Heart right ventricle (tissue), 16 donors: ENCODE measurements at regions not wholly inside any gene's neighbourhood (a gene's known extent, or its start where the extent isn't known, plus 50 kb on each side); places are given as distances from the start of the nearest gene placed in this dataset.

Experiments used
- ATAC-seq, 8 donors: fragments of 200-7000 bp; cut with Tn5 transposase; one replicate each; pipeline ENCODE4 v1.9.1; 2020; ENCODE audit warnings: mild to moderate bottlenecking in 8 of 8, moderate library complexity in 8 of 8, moderate number of reproducible peaks in 1 of 8
- DNase-seq, 2 donors: peaks; one replicate each; pipeline ENCODE4 v3.0.0-alpha.2; 2020
- H3K27ac ChIP-seq, 10 donors: fragments of 200-600 bp; sonication (generic) in 2 of 10; one replicate each; pipeline versions ENCODE4 v1.5.0 to v1.8.0; 2020 to 2022; ENCODE audit warnings: mild to moderate bottlenecking in 3 of 10
- H3K27me3 ChIP-seq, 7 donors: fragments of 200-600 bp; one replicate each; pipeline ENCODE4 v1.8.0; 2021 to 2022; ENCODE audit warnings: mild to moderate bottlenecking in 2 of 7
- H3K36me3 ChIP-seq, 9 donors: fragments of 200-600 bp; sonication (generic) in 1 of 9; one replicate each; pipeline versions ENCODE4 v1.5.0 to v1.8.0; 2020 to 2022; ENCODE audit warnings: mild to moderate bottlenecking in 2 of 9
- H3K4me1 ChIP-seq, 9 donors: fragments of 200-600 bp; sonication (generic) in 1 of 9; one replicate each; pipeline versions ENCODE4 v1.5.0 to v1.8.0; 2020 to 2022; ENCODE audit warnings: mild to moderate bottlenecking in 4 of 9
- H3K4me3 ChIP-seq, 10 donors: fragments of 200-600 bp; sonication (generic) in 2 of 10; one replicate each; pipeline versions ENCODE4 v1.5.0 to v1.8.0; 2020 to 2022; ENCODE audit warnings: mild to moderate bottlenecking in 7 of 10, moderate library complexity in 2 of 10
- H3K9me3 ChIP-seq, 11 donors: fragments of 200-600 bp in 10 of 11; sonication (generic) in 2 of 11; one replicate each; pipeline versions ENCODE4 v1.5.0 to v1.8.0; 2013 to 2022; ENCODE audit warnings: mild to moderate bottlenecking in 2 of 11, control low read depth in 1 of 11, moderate library complexity in 1 of 11
- WGBS, 2 donors: extraction: QIAGEN DNeasy Blood & Tissue Kit; methylation state at CpG; one replicate each; pipeline ENCODE4 v1.1.7; 2013; ENCODE audit warnings: inconsistent platforms in 1 of 2; 5-methylcytosine and 5-hydroxymethylcytosine counted together
- intact Hi-C, 10 donors: fragments of 100-400 bp; cut with DNase I; formaldehyde crosslinking; loops; one replicate each; pipeline versions ENCODE4 v1.11.1 to v1.14.2; 2022
- TF ChIP-seq, protein P1 (sequence below), 9 donors: fragments of 200-600 bp; sonication (generic) in 2 of 9; IDR thresholded peaks; one replicate each; pipeline versions ENCODE4 v1.5.0 to v1.8.0; 2021 to 2022; ENCODE audit warnings: antibody characterized with exemption in 9 of 9, mild to moderate bottlenecking in 5 of 9, moderate library complexity in 1 of 9
- donor health status: Arrhythmogenic right ventricular cardiomyopathy.
- donor health status: ischemic (EF 13 %, LVEDD 7.1; RV severe dilation, severe dysfunction).
- donor health status: healthy with polysubstance abuse.
- donor health status: DM: no; HTN: yes; CAD: no.
- donor health status: DM: no; HTN: no; CAD: no.
- donor health status: ischemic (EF 25% LVEDD 6.9; RV normal size, moderate dysfunction).
- donor health status: ischemic (EF 25% LVEDD 5.7; RV mildly dilated, moderate dysfunction).
- donor health status: healthy.
- donor health status: DM: yes; HTN: yes; CAD: no.
- donor health status: Ischemic cardiomyopathy.
- donor health status: ischemic (EF 35%, LVEDD 5.7; RV mildly dilated, moderate dysfunction).
- donor health status: nonischemic (EF 11% LVEDD 7.7; RV severe dilation, severe dysfunction).
- donor health status: DM: yes; HTN: yes; CAD: no.
- donor health status: PGD.
- donor health status: ischemic (EF 29% LVEDD 5.4; RV normal size, mild dysfunction).
- donor health status: nonischemic (EF 23%, LVEDD 6.1; RV moderate dilation, normal function).

GRCh38 chr10:107919626-107920235 lies 755.2 kb upstream of the SORCS1 start:
- peaks cover 4 to 33% (median 16%) of the 10 kb centered on the region in 7 donors for H3K27me3 ChIP-seq
- DNase-seq: no peak
- TF ChIP-seq, protein P1, sequence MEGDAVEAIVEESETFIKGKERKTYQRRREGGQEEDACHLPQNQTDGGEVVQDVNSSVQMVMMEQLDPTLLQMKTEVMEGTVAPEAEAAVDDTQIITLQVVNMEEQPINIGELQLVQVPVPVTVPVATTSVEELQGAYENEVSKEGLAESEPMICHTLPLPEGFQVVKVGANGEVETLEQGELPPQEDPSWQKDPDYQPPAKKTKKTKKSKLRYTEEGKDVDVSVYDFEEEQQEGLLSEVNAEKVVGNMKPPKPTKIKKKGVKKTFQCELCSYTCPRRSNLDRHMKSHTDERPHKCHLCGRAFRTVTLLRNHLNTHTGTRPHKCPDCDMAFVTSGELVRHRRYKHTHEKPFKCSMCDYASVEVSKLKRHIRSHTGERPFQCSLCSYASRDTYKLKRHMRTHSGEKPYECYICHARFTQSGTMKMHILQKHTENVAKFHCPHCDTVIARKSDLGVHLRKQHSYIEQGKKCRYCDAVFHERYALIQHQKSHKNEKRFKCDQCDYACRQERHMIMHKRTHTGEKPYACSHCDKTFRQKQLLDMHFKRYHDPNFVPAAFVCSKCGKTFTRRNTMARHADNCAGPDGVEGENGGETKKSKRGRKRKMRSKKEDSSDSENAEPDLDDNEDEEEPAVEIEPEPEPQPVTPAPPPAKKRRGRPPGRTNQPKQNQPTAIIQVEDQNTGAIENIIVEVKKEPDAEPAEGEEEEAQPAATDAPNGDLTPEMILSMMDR (IDR thresholded peaks at IDR 0.05): no peak
- no peak overlapping the region for H3K4me3 ChIP-seq
- H3K27ac ChIP-seq: no peak overlapping the region
- H3K9me3 ChIP-seq: peaks cover 0 to 26% (median 6%) of the 10 kb centered on the region in 11 donors
- H3K36me3 ChIP-seq: no peaks in the 10 kb centered on the region
- intact Hi-C loops: no loop called here
- no peak for ATAC-seq
- WGBS, 2 donors: 79 to 80% methylated on average over 12 of the region's 12 CpGs
- peaks cover 0 to 5% (median 0%) of the 10 kb centered on the region in 9 donors for H3K4me1 ChIP-seq

DNA sequence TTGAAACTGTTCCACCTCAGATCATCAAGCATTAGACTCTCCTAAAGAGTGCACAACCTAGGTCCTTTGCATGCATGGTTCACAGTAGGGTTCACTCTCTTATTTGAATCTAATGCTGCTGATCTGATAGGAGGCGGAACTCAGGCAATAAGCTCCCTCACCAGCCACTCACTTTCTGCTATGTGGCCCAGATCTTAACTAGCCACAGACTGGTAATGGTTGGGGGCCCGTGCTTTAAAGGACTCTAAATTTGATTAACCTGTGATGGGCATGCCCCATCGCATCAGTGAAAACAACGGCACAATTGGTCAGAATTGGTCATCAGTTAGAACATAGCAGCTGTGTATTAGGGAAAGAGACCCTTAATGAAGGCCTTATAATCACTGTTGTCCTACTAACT lies 753.7 kb upstream of the SORCS1 start:
- Histone ChIP-seq H3K27ac (no peak overlapping the region), H3K36me3 (no peaks in the 10 kb centered on the region), H3K27me3 (peaks cover 4 to 45% (median 27%) of the 10 kb centered on the region in 7 donors), H3K4me3 (no peak overlapping the region), H3K4me1 (peaks cover 0 to 9% (median 0%) of the 10 kb centered on the region in 9 donors), H3K9me3 (peaks cover 0 to 26% (median 6%) of the 10 kb centered on the region in 11 donors)
- ATAC-seq (no peak), DNase-seq (no peak)
- TF ChIP-seq, protein P1 (IDR thresholded peaks at IDR 0.05): no peak
- 87 to 88% methylated on average over 4 of the region's 4 CpGs for WGBS, 2 donors
- intact Hi-C loops: no loop called here

DNA sequence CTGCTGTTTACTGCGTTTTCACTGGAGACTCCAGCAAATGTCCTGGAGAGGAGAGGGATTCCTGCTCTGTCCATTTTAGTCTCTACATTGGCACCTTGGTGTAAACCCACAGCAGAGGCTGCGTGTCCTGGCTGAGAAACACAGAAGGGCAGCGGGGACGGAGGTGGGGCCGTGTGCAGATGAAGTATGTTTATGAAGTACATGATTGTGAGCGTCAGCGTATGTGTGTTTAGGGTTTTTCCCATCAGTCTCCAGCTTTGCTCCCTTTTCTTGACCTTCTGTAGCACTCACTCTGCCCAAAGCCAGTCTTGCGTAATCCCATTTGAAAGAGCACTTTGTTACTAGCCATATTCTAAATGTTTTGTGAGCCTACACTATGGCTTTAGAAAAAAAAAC lies 750.7 kb upstream of the SORCS1 start:
- intact Hi-C loops: no loop called here
- Histone ChIP-seq H3K4me3 (peak overlapping the region in 6 of 10 donors; percentile 8 to 33 (median 24)), H3K4me1 (peaks cover 0 to 9% (median 0%) of the 10 kb centered on the region in 9 donors), H3K27me3 (peaks cover 4 to 50% (median 32%) of the 10 kb centered on the region in 7 donors), H3K9me3 (peaks cover 0 to 22% (median 6%) of the 10 kb centered on the region in 11 donors), H3K36me3 (no peaks in the 10 kb centered on the region), H3K27ac (no peak overlapping the region)
- WGBS, 2 donors: 9% methylated on average over 8 of the region's 8 CpGs
- no peak for DNase-seq
- ATAC-seq: no peak
- TF ChIP-seq, protein P1 (IDR thresholded peaks at IDR 0.05): no peak

- WGBS, 2 donors: 1% methylated on average over 78 of the region's 78 CpGs
- H3K27ac ChIP-seq: no peak overlapping the region
Measured at GRCh38 chr10:107914450-107915214, 750.1 kb upstream of the SORCS1 start.

More at GRCh38 chr10:107914450-107915214, 750.1 kb upstream of the SORCS1 start:
- no peak for ATAC-seq
- Histone ChIP-seq H3K4me1 (peaks cover 0 to 9% (median 0%) of the 10 kb centered on the region in 9 donors), H3K36me3 (no peaks in the 10 kb centered on the region), H3K4me3 (peak overlapping the region in 8 of 10 donors; percentile 7 to 33 (median 22)), H3K27me3 (peaks cover 4 to 50% (median 32%) of the 10 kb centered on the region in 7 donors), H3K9me3 (peaks cover 0 to 16% (median 6%) of the 10 kb centered on the region in 11 donors)
- intact Hi-C loops: no loop called here
- no peak for DNase-seq
- TF ChIP-seq, protein P1 (IDR thresholded peaks at IDR 0.05): no peak
